Astrocyte (in vitro differentiated cells and primary cell): ENCODE measurements at regions not wholly inside any gene's neighbourhood (a gene's known extent, or its start where the extent isn't known, plus 50 kb on each side); places are given as distances from the start of the nearest gene placed in this dataset.

Experiments used
- DNase-seq: peaks from one replicate; pipeline ENCODE4 v3.0.0-alpha.2; 2010; ENCODE audit warnings: low read depth
- FAIRE-seq: peaks from 2 replicates; lab custom pipeline; 2011; peaks lifted over from hg19 to GRCh38; lab: Jason Lieb, UNC
- H2AFZ ChIP-seq: 2 replicates; pipeline ENCODE4 v1.6.0; 2012; ENCODE audit warnings: low read depth, low read length, inconsistent platforms
- H3K27ac ChIP-seq: 2 replicates; pipeline ENCODE4 v1.5.1; 2011; ENCODE audit warnings: low read depth, low read length, inconsistent platforms
- H3K27me3 ChIP-seq: 2 replicates; pipeline ENCODE4 v1.6.0; 2011; ENCODE audit warnings: low read length, inconsistent platforms; ENCODE audit not compliant: insufficient read depth
- H3K36me3 ChIP-seq: 2 replicates; pipeline ENCODE4 v1.5.1; 2011; ENCODE audit warnings: low read length, inconsistent platforms; ENCODE audit not compliant: insufficient read depth
- H3K4me1 ChIP-seq: 2 replicates; pipeline ENCODE4 v1.5.1; 2011; ENCODE audit warnings: low read length, inconsistent platforms; ENCODE audit not compliant: insufficient read depth
- H3K4me2 ChIP-seq: 2 replicates; pipeline ENCODE4 v1.6.0; 2012; ENCODE audit warnings: low read length, inconsistent platforms
- H3K4me3 ChIP-seq: 2 replicates; pipeline ENCODE4 v1.5.1; 2011; ENCODE audit warnings: low read depth, mild to moderate bottlenecking, low read length, inconsistent platforms; ENCODE audit not compliant: insufficient read depth
- H3K79me2 ChIP-seq: 2 replicates; pipeline ENCODE4 v1.6.0; 2012; ENCODE audit warnings: mild to moderate bottlenecking, low read length, inconsistent platforms; ENCODE audit not compliant: insufficient read depth
- H3K9ac ChIP-seq: 2 replicates; pipeline ENCODE4 v1.6.0; 2012; ENCODE audit warnings: mild to moderate bottlenecking, low read length, inconsistent platforms
- H3K9me3 ChIP-seq: 2 replicates; pipeline ENCODE4 v1.5.1; 2012; ENCODE audit warnings: low read depth, mild to moderate bottlenecking, low read length, inconsistent platforms; ENCODE audit not compliant: insufficient read depth
- H4K20me1 ChIP-seq: 2 replicates; pipeline ENCODE4 v1.6.0; 2012; ENCODE audit warnings: low read length, inconsistent platforms; ENCODE audit not compliant: insufficient read depth
- H3K27ac Mint-ChIP-seq: one replicate; pipeline ENCODE4 v1.8.0; 2021; ENCODE audit warnings: mild to moderate bottlenecking, mixed read lengths; ENCODE audit not compliant: unreplicated experiment
- H3K27me3 Mint-ChIP-seq: one replicate; pipeline ENCODE4 v1.8.0; 2021; ENCODE audit warnings: low read depth, mixed read lengths; ENCODE audit not compliant: unreplicated experiment
- H3K36me3 Mint-ChIP-seq: one replicate; pipeline ENCODE4 v1.8.0; 2021; ENCODE audit warnings: low read depth, mixed read lengths; ENCODE audit not compliant: unreplicated experiment
- H3K4me1 Mint-ChIP-seq: one replicate; pipeline ENCODE4 v1.8.0; 2021; ENCODE audit warnings: low read depth, mixed read lengths; ENCODE audit not compliant: unreplicated experiment
- H3K4me3 Mint-ChIP-seq: one replicate; pipeline ENCODE4 v1.8.0; 2021; ENCODE audit warnings: mild to moderate bottlenecking, moderate library complexity, mixed read lengths; ENCODE audit not compliant: unreplicated experiment
- H3K9me3 Mint-ChIP-seq: one replicate; pipeline ENCODE4 v1.8.0; 2021; ENCODE audit warnings: mild to moderate bottlenecking, mixed read lengths; ENCODE audit not compliant: unreplicated experiment
- CTCF ChIP-seq: IDR thresholded peaks from 2 replicates; pipeline ENCODE4 v1.5.1; 2011; ENCODE audit warnings: low read depth, mild to moderate bottlenecking, inconsistent platforms, low read length, moderate library complexity; ENCODE audit not compliant: insufficient read depth
- EZH2 ChIP-seq: IDR thresholded peaks from 2 replicates; pipeline ENCODE4 v1.6.1; 2012; ENCODE audit warnings: mild to moderate bottlenecking, low read length, inconsistent platforms; ENCODE audit not compliant: insufficient read depth

- no peak overlapping the region for H3K27ac Mint-ChIP-seq
- no peak overlapping the region for H3K9ac ChIP-seq
- no peaks in the 10 kb centered on the region for H3K4me1 Mint-ChIP-seq
- no peaks in the 10 kb centered on the region for H3K79me2 ChIP-seq
- H3K27me3 ChIP-seq = no peaks in the 10 kb centered on the region
- TF ChIP-seq EZH2 (no peak), CTCF (no peak)
- no peak overlapping the region for H3K4me2 ChIP-seq
- H2AFZ ChIP-seq = no peak overlapping the region
- H3K4me1 ChIP-seq = no peaks in the 10 kb centered on the region
- no peaks in the 10 kb centered on the region for H3K36me3 ChIP-seq
- H3K4me3 ChIP-seq = no peak overlapping the region
- no peaks in the 10 kb centered on the region for H4K20me1 ChIP-seq
- H3K27me3 Mint-ChIP-seq = no peaks in the 10 kb centered on the region
- H3K4me3 Mint-ChIP-seq = no peak overlapping the region
- no peaks in the 10 kb centered on the region for H3K36me3 Mint-ChIP-seq
- FAIRE-seq (no peak), DNase-seq (no peak)
- H3K27ac ChIP-seq = no peak overlapping the region
- H3K9me3 ChIP-seq = no peaks in the 10 kb centered on the region
- H3K9me3 Mint-ChIP-seq = no peaks in the 10 kb centered on the region
Observed at GRCh38 chr21:16055014-16055413, 325.2 kb downstream of the USP25 start.

- H3K9me3 Mint-ChIP-seq = no peaks in the 10 kb centered on the region
- FAIRE-seq (no peak), DNase-seq (no peak)
- Histone ChIP-seq H3K79me2 (no peaks in the 10 kb centered on the region), H3K27ac (no peak overlapping the region), H4K20me1 (no peaks in the 10 kb centered on the region), H3K9me3 (no peaks in the 10 kb centered on the region), H3K9ac (no peak overlapping the region), H3K36me3 (no peaks in the 10 kb centered on the region), H2AFZ (no peak overlapping the region), H3K4me2 (no peak overlapping the region), H3K4me1 (no peaks in the 10 kb centered on the region), H3K27me3 (no peaks in the 10 kb centered on the region), H3K4me3 (no peak overlapping the region)
- H3K4me3 Mint-ChIP-seq = no peak overlapping the region
- H3K36me3 Mint-ChIP-seq = no peaks in the 10 kb centered on the region
- no peaks in the 10 kb centered on the region for H3K27me3 Mint-ChIP-seq
- TF ChIP-seq CTCF (no peak), EZH2 (no peak)
- no peak overlapping the region for H3K27ac Mint-ChIP-seq
- no peaks in the 10 kb centered on the region for H3K4me1 Mint-ChIP-seq
Observed at GRCh38 chr21:16058896-16059295, 329.1 kb downstream of the USP25 start.

GRCh38 chr21:16059981-16060380 is 330.2 kb downstream of the USP25 start:
- no peaks in the 10 kb centered on the region for H3K27me3 Mint-ChIP-seq
- H4K20me1 ChIP-seq = no peaks in the 10 kb centered on the region
- FAIRE-seq (no peak), DNase-seq (no peak)
- H3K4me3 ChIP-seq = no peak overlapping the region
- H3K9me3 Mint-ChIP-seq = no peaks in the 10 kb centered on the region
- no peaks in the 10 kb centered on the region for H3K36me3 ChIP-seq
- H3K4me1 Mint-ChIP-seq = no peaks in the 10 kb centered on the region
- H3K36me3 Mint-ChIP-seq = no peaks in the 10 kb centered on the region
- H3K27ac ChIP-seq = no peak overlapping the region
- H3K9ac ChIP-seq = no peak overlapping the region
- H3K79me2 ChIP-seq = no peaks in the 10 kb centered on the region
- no peak overlapping the region for H3K4me2 ChIP-seq
- H2AFZ ChIP-seq = no peak overlapping the region
- H3K4me3 Mint-ChIP-seq = no peak overlapping the region
- TF ChIP-seq CTCF (no peak), EZH2 (no peak)
- no peak overlapping the region for H3K27ac Mint-ChIP-seq
- H3K27me3 ChIP-seq = no peaks in the 10 kb centered on the region
- no peaks in the 10 kb centered on the region for H3K9me3 ChIP-seq
- no peaks in the 10 kb centered on the region for H3K4me1 ChIP-seq
